Effector memory CD8-positive, alpha-beta T cell (primary cell): ENCODE measurements at regions not wholly inside any gene's neighbourhood (a gene's known extent, or its start where the extent isn't known, plus 50 kb on each side); places are given as distances from the start of the nearest gene placed in this dataset.
"Not testable (repeated sequence)": the region's sequence is repeated elsewhere in the genome, so short reads cannot be mapped to it uniquely, and the experiment has no call there.

Source experiments
- ATAC-seq: fragments of 150-1000 bp; cut with Tn5 transposase; replicated peaks from 2 replicates; pipeline ENCODE4 v1.10.0; 2021; ENCODE audit warnings: mild to moderate bottlenecking, moderate library complexity
- DNase-seq, 3 experiments: peaks; one replicate each; pipeline ENCODE4 v3.0.0; 2021
- H3K27ac Mint-ChIP-seq, 2 donors: one replicate each; pipeline ENCODE4 v1.8.0; 2022; ENCODE audit warnings: mild to moderate bottlenecking in 2 of 2, mixed read lengths in 2 of 2, moderate library complexity in 2 of 2
- H3K27me3 Mint-ChIP-seq, 2 donors: one replicate each; pipeline ENCODE4 v1.8.0; 2022; ENCODE audit warnings: mixed read lengths in 2 of 2
- H3K36me3 Mint-ChIP-seq: one replicate; pipeline ENCODE4 v1.8.0; 2022; ENCODE audit warnings: mild to moderate bottlenecking, moderate library complexity, mixed read lengths; ENCODE audit not compliant: insufficient read depth
- H3K4me1 Mint-ChIP-seq, 2 donors: one replicate each; pipeline ENCODE4 v1.8.0; 2022; ENCODE audit warnings: low read depth in 2 of 2, mixed read lengths in 2 of 2
- H3K4me3 Mint-ChIP-seq, 2 donors: one replicate each; pipeline ENCODE4 v1.8.0; 2022; ENCODE audit warnings: mild to moderate bottlenecking in 2 of 2, mixed read lengths in 2 of 2, moderate library complexity in 2 of 2
- H3K9me3 Mint-ChIP-seq, 2 donors: one replicate each; pipeline ENCODE4 v1.8.0; 2022; ENCODE audit warnings: mixed read lengths in 2 of 2

DNA sequence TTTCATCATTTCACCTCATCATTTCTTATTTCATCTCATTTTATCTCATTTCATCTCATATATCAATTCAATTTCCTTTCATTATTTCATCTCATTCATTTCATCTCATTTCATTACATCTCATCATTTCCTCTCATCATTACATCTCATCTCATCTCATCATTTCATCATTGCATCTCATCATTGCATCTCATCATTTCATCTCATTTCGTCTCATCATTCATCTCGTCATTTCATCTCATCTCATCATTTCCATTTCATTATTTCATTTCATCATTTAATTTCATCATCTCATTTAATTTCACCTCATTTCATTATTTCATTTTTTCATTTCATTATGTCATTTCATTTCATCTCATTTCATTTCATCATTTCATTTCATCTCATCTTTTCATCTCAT, 168.5 kb upstream of the FAM72C start:
- not testable (repeated sequence) for H3K36me3 Mint-ChIP-seq, H3K4me1 Mint-ChIP-seq, H3K27me3 Mint-ChIP-seq, ATAC-seq, DNase-seq, H3K4me3 Mint-ChIP-seq, H3K9me3 Mint-ChIP-seq, H3K27ac Mint-ChIP-seq

DNA sequence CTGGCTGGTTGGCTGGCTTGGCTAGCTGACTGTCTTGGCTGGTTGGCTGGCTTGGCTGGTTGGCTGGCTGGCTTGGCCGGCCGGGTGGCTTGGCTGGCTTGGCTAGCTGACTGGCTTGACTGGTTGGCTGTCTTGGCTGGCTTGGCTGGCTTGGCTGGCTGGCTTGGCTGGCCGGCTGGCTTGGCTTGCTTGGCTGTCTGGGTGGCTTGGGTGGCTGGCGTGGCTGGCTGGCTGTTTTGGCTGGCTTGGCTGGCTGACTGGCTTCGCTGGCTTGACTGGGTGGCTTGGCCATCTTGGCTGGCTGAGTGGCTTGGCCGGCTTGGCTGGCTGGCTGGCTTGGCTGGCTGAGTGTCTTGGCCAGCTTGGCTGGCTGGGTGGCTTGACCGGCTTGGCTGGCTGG, 133.2 kb upstream of the FAM72C start:
- not testable (repeated sequence) for H3K36me3 Mint-ChIP-seq, H3K9me3 Mint-ChIP-seq, ATAC-seq, H3K27ac Mint-ChIP-seq, H3K4me3 Mint-ChIP-seq, DNase-seq, H3K27me3 Mint-ChIP-seq, H3K4me1 Mint-ChIP-seq

DNA sequence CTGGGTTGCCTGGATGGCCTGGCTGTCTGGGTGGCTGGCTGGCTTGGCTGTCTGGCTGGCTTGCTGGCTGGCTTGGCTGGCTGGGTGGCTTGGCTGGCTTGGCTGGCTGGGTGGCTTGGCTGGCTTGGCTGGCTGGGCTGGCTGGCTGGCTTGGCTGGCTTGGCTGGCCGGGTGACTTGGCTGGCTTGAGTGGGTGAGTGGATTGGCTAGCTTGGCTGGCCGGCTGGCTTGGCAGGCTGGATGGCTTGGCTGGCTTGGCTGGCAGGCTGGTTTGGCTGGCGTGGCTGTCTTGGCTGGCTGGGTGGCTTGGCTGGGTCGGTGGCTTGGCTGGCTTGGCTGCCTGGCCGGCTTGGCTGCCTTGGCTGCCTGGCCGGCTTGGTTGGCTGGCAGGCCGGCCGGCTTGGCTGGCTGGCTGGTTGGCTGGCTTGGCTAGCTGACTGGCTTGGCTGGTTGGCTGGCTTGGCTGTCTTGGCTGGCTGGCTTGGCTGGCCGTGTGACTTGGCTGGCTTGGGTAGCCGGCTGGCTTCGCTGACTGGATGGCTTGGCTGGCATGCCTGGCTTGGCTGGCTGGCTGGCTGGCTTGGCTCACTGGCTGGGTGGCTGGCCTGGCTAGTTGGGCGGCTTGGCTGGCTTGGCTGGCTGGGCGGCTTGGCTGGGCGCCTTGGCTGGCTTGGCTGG, 132.4 kb upstream of the FAM72C start:
- not testable (repeated sequence) for H3K27ac Mint-ChIP-seq, H3K4me1 Mint-ChIP-seq, H3K9me3 Mint-ChIP-seq, H3K4me3 Mint-ChIP-seq, H3K36me3 Mint-ChIP-seq, H3K27me3 Mint-ChIP-seq, ATAC-seq
- peak; percentile 43 to 54 (median 44) for DNase-seq

DNA sequence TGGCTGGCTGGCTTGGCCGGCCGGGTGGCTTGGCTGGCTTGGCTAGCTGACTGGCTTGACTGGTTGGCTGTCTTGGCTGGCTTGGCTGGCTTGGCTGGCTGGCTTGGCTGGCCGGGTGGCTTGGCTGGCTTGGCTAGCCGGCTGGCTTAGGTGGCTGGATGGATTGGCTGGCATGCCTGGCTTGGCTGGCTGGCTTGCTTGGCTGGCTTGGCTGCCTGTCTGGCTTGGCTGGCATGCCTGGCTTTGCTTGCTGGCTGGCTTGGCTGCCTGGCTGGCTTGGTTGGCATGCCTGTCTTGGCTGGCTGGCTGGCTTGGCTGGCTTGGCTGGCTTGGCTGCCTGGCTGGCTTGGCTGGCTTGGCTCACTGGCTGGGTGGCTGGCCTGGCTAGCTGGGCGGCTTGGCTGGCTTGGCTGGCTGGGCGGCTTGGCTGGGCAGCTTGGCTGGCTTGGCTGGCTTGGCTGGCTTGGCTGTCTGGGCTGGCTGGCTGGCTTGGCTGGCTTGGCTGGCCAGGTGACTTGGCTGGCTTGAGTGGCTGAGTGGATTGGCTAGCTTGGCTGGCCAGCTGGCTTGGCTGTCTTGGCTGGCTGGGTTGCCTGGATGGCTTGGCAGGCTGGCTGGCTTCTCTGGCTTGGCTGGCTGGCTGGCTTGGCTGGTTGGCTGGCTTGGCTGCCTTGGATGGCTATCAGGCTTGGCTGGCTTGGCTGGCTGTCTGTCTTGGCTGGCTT, 131.5 kb upstream of the FAM72C start:
- DNase-seq = peak; percentile 40 to 58 (median 50)
- not testable (repeated sequence) for H3K27ac Mint-ChIP-seq, H3K4me3 Mint-ChIP-seq, H3K9me3 Mint-ChIP-seq, H3K27me3 Mint-ChIP-seq, H3K4me1 Mint-ChIP-seq, H3K36me3 Mint-ChIP-seq, ATAC-seq

DNA sequence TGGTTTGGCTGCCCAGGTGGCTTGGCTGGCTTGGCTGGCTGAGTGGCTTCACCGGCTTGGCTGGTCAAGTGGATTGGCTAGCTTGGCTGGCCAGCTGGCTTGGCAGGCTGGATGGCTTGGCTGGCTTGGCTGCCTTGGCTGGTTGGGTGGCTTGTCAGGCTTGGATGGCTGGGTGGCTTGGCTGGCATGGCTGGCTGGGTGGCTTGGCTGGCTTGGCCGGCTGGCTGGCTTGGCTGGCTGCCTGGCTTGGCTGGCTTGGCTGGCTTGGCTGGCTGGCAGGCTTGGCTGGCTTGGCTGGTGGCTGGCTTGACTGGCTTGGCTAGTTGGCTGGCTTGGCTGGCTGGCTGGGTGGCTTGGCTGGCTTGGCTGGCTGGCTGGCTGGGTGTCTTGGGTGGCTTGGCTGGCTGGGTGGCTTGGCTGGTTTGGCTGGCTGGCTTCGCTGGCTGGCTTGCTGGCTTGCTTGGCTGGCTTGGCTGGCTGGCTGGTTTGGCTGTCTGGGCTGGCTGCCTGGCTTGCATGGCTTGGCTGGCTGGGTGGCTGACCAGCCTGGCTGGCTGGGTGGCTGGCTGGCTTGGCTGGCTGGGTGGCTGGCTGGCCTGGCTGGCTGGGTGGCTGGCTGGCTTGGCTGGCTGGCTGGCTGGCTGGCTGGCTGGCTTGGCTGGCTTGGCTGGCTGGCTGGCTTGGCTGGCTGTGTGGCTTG, 130.4 kb upstream of the FAM72C start:
- H3K4me3 Mint-ChIP-seq, H3K36me3 Mint-ChIP-seq, H3K27me3 Mint-ChIP-seq, ATAC-seq, H3K4me1 Mint-ChIP-seq, H3K9me3 Mint-ChIP-seq, H3K27ac Mint-ChIP-seq: not testable (repeated sequence)
- DNase-seq = peak; percentile 0 to 5 (median 3)

DNA sequence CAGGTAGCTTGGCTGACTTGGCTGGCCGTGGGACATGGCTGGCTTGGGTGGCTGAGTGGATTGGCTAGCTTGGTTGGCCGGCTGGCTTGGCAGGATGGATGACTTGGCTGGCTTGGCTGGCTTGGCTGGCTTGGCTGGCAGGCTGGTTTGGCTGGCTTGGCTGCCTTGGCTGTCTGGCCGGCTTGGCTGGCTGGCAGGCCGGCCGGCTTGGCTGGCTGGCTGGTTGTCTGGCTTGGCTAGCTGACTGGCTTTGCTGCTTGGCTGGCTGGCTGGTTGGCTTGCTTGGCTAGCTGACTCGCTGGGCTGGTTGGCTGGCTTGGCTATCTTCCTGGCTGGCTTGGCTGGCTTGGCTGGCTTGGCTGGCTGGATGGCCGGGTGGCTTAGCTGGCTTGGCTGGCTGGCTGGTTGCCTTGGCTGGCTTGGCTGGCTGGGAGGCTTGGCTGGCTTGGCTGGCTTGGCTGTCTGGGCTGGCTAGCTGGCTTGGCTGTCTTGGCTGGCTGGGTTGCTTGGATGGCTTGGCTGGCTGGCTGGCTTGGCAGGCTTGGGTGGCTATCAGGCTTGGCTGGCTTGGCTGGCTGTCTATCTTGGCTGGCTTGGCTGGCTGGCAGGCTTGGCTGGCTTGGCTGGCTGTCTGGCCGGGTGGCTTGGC, 129.7 kb upstream of the FAM72C start:
- no peak for ATAC-seq
- Mint-ChIP-seq H3K9me3 (no peaks in the 10 kb centered on the region), H3K27ac (no peak overlapping the region), H3K4me1 (no peaks in the 10 kb centered on the region), H3K27me3 (no peaks in the 10 kb centered on the region), H3K4me3 (no peak overlapping the region), H3K36me3 (no peaks in the 10 kb centered on the region)
- peak; percentile 1 to 7 (median 5) for DNase-seq

DNA sequence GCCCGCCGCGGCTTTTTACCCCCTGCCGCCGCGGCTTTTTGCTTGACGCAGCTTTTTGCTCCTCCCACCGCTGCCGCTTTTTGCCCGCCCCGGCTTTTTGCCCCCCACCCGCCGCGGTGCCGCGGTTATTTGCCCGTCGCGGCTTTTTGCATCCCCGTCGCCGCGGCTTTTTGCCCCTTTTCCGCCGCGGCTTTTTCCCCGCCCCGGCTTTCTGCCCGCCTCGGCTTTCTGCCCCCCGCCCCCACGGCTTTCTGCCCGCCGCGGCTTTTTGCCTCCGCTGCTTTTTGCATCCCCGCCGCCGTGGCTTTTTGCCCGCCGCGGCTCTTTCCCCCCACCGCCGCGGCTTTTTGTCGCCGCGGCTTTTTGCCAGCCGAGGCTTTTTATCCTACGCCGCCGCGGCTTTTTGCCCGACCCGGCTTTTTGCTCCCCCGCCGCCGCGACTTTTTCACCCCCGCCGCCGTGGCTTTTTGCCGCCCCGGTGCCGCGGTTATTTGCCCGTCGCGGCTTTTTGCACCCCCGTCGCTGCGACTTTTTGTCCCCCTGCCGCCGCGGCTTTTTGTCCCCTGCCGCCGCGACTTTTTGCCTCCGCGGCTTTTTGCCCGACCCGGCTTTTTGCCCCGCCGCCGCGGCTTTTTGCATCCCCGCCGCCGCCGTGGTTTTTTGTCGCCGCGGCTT, 105.5 kb upstream of the FAM72C start:
- H3K27me3 Mint-ChIP-seq, H3K9me3 Mint-ChIP-seq, H3K36me3 Mint-ChIP-seq, H3K4me1 Mint-ChIP-seq: not testable (repeated sequence)
- Mint-ChIP-seq H3K4me3 (peak overlapping the region in 1 of 2 donors; percentile 80), H3K27ac (peak overlapping the region in 1 of 2 donors; percentile 85)
- peak; percentile 0 to 68 (median 62) for DNase-seq
- peak; percentile 75 for ATAC-seq

DNA sequence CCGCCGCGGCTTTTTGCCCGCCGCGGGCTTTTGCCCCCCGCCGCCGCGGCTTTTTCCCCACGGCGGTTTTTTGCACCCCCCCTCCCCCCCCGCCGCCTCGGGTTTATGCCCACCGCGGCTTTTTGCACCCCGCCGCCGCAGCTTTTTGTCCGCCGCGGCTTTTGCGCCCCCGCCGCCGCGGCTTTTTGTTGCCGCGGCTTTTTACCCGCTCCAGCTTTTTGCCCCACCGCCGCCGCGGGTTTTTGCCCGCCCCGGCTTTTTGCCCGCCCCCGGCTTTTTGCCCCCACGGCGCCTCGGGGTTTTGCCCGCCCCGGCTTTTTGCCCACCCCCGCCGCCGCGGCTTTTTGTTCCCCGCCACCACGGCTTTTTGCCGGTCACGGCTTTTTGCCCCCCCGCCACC, 104.9 kb upstream of the FAM72C start:
- H3K27me3 Mint-ChIP-seq, H3K27ac Mint-ChIP-seq, H3K9me3 Mint-ChIP-seq, H3K4me3 Mint-ChIP-seq, H3K4me1 Mint-ChIP-seq, H3K36me3 Mint-ChIP-seq: not testable (repeated sequence)
- peak in 2 of 3 experiments; percentile 1 to 14 for DNase-seq
- ATAC-seq = peak; percentile 39

DNA sequence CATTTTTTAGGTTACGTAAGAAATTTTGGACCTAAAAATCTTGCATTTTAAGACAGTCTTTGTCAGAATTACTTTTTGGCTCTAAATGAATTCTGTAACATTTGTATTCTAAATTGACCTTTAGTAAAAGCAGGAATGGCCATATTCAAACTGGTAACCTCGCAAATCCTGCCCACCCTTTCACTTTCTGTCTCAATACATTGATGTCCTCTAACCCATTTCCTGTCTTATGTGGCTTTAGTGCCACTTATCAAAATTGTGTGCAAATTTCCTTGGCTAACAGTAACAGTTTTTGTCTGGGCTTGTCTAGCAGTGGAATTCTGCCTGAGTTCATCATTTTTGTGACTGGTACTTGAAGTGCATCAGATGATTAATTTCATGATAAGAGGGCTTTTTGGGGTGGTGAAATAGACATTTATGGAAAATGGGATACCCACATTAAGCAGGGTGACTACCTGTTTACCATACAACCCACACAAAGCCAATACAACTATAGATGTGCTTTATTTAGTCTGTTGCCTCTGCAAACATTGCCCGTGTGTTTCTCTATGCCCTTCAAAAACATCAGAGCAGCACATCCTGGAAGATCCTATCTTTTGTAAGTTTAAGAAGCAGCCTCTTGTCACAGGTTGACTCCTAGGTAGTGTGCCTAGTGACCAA, 98.7 kb upstream of the FAM72C start:
- H3K27me3 Mint-ChIP-seq, ATAC-seq, H3K36me3 Mint-ChIP-seq, H3K9me3 Mint-ChIP-seq, H3K4me3 Mint-ChIP-seq, H3K4me1 Mint-ChIP-seq, DNase-seq, H3K27ac Mint-ChIP-seq: not testable (repeated sequence)

DNA sequence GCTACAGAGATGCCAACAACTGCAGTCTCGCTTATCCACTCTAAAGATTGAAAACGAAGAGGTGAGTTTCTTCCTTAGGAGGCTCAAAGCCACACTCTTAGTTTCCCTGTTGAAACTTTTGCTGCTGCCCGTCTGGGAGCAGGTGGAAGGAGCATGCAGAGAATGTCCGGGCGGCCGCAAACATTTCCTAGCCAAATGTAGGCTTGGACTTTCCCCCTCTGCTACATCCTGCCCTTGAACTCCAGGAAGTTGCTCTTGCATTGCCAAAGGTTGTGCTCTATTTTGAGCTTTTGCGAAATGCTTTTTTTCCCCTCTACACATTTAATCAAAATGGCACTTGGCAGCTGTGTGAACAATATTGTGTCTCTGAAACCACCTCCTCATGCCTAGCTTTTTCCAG, 95.3 kb upstream of the FAM72C start:
- not testable (repeated sequence) for H3K27me3 Mint-ChIP-seq, H3K4me3 Mint-ChIP-seq, H3K36me3 Mint-ChIP-seq, H3K9me3 Mint-ChIP-seq, ATAC-seq, H3K4me1 Mint-ChIP-seq, DNase-seq, H3K27ac Mint-ChIP-seq

DNA sequence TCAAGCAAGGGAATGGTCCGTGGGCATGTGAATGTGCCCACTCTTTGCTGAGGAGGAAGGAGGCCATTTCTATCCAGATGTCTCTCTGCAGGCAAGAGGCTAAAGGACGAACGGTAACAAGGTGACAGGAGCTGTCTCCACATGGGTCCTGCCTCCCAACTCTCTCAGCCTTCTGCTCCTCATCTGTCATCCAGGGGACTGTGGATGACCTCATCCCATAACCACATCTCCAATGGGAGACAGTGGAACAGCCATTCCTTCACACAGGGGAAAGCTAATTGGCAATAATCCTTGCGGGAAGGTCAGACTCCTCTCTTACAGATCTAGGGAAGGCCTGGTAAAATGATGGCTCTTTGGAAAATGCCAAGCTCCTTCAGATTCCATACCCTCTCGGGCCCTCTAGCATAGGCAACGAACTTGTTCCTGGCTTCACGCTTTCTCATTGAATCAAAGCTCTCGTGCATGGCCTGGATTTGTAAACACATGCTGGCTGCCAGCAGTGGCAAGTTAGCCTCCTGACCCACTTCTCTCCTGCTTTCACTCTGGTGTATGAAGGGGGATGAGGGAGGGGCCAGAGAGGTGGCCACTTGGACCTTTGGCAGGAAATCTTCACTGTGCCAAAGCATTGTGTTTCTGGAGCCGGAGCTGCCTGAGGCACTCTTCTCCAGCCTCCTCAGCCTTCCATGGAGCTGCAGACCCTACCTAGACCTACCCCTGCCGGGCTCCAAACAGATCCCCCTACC, 94.5 kb upstream of the FAM72C start:
- H3K4me1 Mint-ChIP-seq, H3K27ac Mint-ChIP-seq, ATAC-seq, DNase-seq, H3K36me3 Mint-ChIP-seq, H3K4me3 Mint-ChIP-seq, H3K9me3 Mint-ChIP-seq, H3K27me3 Mint-ChIP-seq: not testable (repeated sequence)

DNA sequence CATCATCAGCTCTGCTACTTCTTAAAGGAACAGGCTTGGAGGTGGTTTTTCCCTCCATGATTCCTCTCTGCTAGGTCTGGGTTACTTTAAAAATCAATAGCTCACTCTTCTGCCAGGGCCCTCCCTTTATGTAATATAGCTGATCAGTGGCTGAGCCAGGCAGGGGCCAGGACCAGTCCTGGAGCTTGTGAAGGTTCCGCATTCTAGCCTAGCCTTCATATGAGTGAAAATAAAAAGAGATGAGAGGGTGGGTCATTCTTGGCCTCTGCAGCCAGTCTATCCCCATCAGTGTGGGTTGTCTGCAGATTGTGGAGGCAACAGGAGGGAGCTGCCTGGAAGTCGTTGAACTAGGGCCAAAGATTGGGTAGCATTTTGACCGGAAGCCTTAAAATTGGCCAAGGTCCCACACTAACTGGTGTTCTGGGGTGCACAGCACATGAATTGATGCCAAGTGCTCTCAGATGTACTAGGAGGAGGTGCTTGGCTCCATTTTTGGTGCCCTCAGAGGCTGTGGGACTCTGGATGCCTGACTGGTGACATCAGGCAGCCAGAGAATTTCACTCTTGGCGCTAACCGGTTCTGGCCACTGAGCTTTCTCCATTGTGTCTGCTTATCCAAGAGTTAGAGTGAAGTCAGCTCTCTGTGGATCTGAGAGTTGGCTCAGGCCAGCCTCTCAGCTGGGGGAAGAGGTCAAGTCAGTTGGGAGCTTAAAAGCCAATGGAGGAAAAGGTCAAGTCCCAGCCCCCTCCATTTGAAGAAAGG, 93.7 kb upstream of the FAM72C start:
- not testable (repeated sequence) for H3K27me3 Mint-ChIP-seq, H3K9me3 Mint-ChIP-seq, H3K4me3 Mint-ChIP-seq, H3K36me3 Mint-ChIP-seq, ATAC-seq, DNase-seq, H3K4me1 Mint-ChIP-seq, H3K27ac Mint-ChIP-seq
